GM18502 (cell line): ENCODE measurements at regions not wholly inside any gene's neighbourhood (a gene's known extent, or its start where the extent isn't known, plus 50 kb on each side); places are given as distances from the start of the nearest gene placed in this dataset.

ENCODE experiments used
- ATAC-seq: cut with Tn5 transposase; IDR thresholded peaks from one replicate; pipeline ENCODE4 v1.9.1; 2021; ENCODE audit warnings: mild to moderate bottlenecking; ENCODE audit not compliant: unreplicated experiment, poor library complexity

DNA sequence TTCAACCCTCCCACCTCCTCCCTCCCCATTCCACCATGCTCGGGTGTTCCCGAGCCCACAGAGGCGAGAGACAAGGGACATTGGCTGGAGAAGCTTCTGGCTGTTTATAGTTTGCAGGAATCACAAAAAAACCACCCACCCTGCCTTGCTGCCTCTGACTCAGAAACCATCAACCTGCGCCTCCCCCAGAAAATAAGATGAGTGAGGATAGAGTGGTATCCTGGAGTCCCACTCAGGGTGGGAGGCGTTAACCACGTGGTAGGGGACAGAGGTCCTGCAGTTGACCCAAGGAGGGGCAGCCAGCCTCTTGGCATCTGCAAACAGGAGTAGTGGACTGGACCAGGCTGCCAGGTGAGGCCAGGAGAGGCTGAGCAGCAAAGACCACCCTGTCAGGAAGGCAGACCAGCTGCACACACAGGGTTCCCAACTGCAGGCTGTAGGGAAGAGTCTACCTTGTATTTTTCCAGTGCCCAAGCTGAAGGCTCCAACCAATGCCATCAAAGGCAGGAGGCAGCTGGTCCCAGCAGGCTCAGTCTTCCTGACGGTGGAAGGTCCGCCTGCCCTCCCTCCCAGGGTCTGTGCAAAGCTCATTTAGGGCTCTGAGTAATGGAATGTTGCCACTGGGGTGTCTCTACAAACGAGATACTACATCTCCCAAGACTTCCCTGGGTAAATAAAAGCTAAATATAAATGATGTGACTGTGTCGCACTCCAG is 201.5 kb upstream of the TNRC6C start:
- ATAC-seq = no peak

DNA sequence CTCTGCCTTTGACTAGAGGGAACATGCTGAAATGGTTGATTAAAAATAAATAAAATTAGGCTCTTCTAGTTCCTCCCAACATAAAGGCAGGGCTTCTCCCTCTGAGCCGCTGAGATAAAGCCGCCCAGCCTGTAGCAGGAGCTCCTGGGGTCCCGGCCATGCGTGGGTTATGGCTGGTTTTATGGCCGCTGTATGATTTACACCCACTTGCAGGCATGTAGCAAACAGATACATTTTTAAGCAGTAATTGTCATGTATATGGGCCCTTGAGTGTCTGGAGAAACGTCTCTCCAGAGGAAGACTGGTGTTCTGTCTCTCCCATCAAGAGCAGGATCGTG is 201.0 kb upstream of the TNRC6C start:
- ATAC-seq = no peak

DNA sequence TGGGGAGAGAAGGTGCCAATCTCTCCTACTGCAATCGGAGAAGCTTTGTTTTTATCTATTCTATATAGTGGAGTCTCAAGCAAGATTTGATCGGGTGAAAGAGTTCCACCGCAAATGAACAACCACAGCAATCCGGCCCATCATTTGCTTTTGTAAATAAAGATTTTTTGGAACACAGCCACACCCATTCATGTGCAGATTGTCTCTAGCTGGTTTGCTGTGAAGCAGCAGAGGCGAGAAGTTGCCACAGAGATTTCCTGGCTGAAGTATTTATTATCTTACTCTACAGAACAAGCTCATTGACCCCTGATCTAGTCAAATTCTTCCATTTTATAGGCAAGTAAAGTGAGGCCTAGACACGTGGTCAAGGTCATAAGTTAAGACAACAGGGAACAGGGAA is 195.5 kb upstream of the TNRC6C start:
- ATAC-seq = no peak

DNA sequence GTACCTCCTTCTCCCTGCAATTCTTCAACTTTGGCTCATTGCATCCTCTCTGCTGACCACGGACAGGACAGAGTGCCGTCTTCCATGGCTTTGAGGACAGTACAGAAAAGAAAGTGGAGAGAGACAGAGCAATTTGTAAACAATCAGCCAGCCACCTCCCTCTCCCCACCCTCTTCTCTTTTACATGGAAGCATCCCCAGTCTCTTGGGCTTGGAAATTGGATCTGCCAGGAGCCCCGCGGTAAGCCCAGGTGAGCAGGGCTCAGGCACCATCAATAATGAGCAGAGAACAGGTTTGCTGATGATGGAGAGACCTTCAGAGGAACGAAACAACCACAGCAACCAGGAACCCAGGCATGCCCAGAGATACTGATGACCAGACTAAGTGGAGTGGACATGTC is 194.9 kb upstream of the TNRC6C start:
- no peak for ATAC-seq

DNA sequence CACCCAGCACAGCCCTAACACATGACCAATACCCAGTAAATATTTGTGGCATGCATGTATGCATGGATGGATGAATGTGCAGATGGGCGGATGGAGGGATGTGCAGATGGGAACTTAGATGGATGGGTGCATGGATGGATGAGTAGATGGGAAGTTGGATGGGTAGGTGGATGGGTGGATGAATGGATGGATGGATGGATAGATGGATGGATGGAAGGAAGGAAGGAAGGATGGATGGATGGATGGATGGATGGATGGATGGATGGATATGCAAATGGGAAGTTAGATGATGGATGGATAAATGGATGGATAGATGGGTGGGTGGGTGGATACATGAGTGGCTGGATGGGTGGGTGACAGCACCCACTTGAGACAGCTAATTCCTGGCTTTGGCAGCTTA is 193.2 kb upstream of the TNRC6C start:
- no peak for ATAC-seq

DNA sequence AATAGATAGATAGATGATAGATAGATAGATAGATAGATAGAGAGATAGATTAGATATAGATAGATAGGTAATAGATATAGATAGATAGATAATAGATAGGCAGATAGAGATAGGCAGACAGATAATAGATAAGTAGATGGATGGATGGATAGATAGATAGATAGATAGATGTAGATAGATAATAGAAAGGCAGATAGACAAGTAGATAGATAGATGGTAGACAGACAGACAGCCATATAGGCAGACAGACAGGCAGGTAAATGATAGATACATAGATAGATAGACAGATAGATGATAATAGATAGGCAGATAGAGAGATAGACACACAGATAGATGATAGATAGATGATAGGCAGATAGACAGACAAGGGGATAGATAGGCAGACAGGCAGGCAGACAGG is 191.4 kb upstream of the TNRC6C start:
- no peak for ATAC-seq

DNA sequence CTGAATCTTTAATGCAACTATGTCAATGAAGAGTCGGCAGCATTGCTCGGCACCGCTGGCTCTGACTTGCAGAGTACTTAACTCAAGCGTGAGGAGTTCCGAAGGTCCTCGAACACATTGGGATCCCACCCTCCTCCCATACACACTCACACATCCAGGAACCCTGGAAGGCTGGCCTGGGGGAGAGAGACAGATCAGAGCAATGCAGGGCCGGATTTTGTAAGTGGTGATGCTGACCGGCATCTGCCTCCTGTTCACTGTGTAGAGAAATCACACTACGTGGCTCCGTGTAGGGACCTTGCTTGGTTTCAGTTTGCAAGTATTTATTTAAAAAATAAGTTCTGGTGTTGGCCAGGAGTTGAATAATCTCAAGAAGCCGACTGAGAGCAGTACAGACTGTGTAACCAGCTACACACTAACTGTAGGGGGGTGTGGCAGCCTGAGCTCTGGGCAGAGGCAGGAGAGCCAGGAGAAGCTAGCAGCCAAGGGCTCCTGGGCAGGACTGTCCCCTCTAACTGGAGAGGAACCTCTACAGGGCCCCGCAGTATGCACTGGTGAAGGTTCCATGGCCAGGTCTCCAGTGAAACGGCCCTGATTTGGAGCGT is 190.2 kb upstream of the TNRC6C start:
- no peak for ATAC-seq

DNA sequence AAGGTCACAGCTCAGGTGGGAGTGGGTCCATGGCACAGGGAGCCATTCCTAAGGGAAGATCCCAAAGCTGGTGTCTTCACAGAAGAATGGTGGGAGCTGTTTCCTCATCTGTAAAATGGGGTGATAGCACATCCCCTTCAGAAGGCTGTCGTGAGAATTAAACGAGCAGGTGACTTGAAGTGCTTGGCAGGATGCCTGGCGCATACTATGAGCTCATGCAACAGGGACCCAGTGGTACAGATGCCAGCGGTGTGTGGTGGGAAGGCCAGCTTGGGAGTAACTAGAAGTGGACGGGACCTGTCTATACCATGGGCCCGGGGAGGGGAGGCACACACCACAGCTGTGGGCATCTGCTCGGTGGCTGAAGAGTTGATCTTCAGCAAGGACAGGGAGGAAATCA is 189.3 kb upstream of the TNRC6C start:
- no peak for ATAC-seq

DNA sequence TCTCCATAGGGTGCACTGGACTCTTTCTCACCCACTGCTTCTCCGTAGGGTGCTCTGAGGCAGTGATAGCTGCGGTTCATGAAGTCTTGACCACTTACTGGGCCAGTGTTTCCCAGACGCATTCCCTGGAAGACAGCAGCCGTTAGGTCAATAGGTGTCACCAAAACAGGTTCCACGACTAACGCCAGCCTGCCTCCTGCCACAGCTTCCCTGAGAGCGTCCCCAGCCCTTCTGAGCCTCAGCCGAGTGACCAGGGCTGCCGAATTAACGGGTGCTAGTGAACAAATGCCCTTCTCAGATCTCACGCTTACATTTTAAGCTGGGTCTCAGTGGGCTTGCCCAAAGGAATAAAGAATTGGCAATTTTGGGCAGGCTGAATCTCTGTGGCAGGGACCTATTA is 188.7 kb upstream of the TNRC6C start:
- ATAC-seq = no peak

DNA sequence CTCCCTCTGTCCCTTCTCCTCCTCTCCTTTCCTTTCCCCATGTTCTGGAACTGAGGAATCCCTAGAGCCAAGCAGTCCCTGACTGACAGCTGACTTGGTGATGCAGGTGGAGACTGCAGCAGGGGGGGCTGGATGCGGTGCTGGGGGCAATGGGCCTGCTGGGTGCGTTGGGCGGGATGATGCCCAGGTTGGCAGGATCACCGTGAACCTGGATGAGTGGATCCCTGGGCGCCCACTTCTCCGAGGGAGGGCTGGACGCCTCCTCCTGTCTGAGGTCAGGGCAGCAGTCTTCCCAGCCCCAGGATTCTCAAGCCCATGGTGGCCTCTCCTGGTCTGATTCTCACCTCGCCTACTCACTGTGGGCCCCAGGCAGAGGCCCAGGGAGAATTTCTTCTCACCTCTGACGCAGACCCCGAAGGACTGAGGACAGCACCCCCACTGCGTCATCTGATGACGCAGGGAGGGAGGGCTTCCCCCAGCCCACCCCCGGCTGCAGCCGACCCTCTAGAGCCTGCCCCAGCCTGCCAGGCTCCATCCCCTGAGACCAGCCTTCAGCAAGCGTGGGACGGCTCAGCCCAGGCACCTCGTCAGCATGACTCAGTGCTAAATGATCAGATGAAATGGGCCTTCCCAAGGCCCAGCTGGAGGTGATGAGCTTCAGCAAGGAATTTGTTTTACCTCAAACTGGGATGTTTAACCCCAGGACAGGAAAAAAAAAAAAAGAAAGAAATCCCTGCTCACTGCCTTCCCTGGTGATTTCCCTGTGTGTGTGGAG is 188.0 kb upstream of the TNRC6C start:
- no peak for ATAC-seq

DNA sequence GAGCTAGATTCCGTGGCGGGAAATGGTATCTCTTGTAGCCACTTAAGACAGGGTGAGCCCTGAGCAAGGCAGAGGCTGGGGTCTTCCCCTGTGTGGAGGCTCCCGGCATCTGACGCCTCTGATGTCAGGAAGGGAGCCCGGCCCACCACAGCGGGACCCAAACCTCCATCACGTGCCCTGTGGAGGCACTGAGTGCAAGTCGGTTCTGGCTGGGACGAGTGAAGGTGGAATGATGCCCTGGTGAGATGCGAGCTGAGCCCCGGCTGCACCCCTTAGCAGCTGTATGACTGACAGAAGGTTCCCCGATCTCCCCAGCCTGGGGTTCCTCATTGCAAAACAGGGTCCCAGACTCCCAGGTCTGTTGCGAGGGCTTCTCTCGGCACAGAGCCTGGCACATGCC is 187.4 kb upstream of the TNRC6C start:
- ATAC-seq = no peak

DNA sequence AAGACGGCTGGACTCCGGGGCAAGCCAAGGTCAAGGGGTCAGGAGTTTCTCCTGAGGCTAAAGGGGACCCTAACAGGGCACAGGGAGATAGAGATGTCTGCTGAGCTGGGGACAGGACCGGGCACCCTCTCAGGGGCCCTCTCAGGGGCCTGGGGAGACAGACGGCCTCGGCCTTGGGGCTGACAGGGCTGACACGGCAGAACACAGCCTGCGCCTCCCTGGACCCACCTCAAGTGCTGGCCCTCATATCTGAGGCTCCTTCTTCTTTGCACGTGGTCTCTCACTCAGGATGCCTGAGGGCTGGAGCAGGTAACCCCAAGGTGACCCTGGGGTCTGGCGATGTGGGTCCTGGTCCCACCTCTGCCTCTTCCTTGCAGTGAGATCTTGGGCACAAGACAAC is 186.9 kb upstream of the TNRC6C start:
- ATAC-seq = no peak

DNA sequence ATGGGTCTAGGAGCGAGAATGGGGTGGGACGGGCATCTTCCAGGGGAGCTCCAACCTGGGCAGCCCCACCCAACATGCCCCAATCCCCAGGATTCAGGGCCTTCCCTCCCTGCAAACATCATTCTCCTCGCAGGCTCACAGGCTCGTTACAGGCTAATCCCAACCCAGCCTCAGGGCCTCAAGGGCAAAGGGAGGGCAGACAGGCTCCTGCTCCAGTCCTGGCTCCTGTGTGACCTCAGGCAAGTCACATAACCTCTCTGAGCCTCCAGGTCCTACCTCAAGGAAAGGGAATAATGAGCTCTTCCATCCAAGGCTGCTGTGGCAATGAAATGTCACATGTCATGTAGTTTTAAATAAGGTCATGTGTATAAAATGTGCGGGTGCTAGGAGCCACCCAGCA is 186.5 kb upstream of the TNRC6C start:
- no peak for ATAC-seq

DNA sequence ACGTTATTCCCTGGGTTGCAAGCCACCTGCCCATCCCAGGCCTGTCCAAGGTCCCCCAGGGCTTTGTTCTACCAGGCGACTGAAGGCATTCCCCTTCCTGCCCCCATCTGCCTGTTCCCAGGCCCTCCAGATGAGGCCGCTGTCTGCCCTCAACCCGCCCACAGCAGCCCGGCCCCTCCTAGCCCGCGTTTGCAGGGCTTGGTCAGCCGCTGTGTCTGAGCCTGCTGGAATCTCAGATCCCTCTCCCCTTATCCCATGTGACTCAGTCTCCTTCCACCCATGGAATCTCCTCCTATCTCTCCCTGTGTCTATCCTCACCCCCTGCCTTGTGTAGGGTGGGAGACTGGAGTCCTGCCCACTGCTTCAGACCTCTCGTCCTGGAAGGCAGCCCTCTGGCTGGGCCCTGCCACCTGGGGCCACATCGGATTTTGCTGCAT is 186.0 kb upstream of the TNRC6C start:
- no peak for ATAC-seq

DNA sequence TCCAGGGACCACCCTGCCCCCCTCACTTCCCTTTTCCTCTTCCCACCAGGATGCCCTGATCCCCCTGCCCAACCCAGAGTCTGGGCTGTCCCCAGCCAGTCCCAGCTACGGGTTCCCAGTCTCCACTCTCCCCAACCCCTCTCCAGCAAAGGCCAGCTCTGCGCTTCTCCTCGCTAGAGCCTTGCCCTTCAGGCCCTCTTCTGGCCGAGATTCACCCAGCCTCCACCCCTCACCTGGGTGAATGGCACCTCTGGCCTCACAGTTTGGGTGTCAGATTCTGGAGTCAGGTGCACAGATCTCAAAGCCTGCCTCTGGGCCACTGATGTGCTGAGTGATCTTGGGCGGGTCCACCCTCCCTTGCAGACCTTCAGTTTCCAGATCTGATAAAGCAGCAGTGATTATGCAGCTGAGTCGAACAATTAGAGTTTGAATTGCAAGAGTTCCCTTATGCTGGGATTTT is 185.6 kb upstream of the TNRC6C start:
- no peak for ATAC-seq

DNA sequence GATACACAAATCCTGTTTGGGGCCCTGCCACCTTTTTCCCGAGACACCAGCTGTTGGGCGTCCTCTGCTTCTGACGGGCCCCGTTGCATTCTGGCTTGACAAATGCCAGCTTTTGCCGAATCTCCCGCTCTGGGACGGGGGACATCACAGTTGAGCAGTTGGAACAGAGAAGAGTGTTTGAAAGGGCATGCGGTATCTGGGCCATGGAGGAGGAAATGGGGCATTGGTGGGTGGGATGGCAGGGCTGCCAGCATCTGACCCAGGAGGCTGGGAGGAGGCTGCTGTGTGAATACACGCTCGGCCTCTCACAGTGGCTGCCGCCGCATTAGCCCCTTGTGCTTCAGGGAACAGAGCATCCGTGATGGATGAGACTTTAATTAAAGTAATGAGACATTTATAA is 184.3 kb upstream of the TNRC6C start:
- no peak for ATAC-seq

DNA sequence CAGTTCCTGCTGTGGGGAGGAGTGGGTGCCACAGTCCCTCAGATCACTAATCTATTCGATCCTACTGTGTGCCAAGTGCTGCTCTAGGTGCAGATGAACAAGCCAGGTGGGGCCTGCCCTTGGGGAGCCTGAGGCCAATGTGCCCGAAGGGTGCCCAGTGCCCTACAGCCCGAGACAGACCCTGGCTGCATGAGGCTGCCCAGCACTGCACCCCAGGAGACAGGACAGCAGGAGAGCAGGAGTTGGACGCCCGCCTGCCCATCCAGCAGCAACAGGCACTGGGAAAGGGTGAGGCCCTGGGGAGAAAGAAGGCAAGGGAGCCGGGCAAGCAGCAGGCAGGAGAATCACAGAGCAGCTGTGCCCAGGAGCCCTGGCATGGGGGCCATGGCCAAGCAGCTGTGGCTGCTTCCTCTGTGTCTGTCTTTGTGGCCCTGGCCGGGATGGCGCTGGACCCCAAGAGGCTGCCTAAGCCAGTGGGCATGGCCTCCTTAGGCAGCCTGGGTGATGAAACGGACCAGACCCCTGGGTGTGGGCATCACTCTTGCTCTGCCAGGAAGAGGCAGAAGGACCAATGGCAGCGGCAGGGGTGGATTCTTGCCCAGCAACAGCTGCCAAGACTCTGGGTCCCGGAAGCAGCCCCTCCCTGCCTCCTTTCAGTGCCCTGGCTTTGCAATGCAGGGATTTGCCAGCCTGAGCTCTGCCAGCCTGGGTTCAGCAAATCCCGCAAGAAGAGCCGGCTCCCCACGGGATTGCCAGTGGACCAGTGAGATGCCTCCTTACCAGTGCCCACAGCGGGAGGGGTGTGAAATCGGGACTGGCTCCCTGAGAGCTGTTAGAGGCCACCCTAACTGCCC is 179.6 kb upstream of the TNRC6C start:
- no peak for ATAC-seq

DNA sequence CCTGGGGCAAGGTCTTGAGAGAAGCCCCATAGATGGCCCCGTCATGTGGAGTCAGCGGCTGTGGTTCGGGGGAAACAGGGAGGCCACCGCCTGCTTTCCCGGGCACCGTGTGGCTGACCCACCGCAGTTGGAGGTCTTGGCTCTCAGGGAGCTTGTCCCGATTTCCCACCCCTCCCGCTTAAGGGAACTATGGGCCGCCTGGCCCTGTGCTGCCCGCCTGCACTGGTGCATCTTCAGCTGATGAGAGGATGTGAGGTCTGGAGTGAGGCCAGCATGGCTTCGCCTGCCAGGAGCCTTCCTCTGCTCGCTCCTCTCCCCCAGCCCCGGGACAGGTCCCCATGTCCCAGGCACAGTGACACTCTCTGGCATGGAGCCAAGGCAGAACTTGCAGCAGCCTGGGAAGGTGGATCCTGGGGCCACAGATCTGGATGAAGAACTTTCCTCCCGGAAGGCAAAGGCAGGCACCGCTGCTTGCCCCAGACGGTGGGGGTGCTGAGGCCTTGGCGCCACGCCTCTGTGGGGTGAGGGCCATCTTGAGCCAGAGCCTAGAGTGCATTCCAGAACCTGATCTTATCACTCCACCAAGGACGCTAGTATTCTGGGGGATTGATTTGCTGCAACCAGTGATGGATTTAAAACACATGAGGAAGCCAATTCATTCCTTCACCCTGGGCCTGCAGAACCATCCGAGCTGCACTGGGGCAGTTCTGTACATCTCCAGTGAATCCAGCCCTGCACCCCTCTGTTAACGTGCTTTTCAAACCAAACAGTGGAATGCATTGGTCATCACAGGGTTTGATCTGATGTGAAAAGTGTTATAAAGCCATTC is 178.6 kb upstream of the TNRC6C start:
- no peak for ATAC-seq

DNA sequence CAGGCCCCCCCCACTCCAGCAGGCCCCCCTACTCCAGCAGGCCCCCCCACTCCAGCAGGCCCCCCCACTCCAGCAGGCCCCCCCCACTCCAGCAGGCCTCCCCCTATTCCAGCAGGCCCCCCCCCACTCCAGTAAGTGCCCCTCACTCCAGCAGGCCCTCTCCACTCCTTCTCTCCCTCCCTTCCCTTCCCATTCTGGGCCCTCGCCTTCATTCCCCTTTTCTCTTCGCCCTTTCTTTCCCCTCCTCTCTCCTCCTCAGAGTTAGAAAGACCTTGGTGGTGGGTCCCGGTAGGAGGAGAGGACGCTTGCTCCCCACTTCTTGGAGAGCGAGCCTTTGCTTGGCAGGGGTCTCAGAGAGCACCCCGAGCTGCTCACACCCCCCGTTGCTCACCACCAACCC is 177.0 kb upstream of the TNRC6C start:
- ATAC-seq = no peak

DNA sequence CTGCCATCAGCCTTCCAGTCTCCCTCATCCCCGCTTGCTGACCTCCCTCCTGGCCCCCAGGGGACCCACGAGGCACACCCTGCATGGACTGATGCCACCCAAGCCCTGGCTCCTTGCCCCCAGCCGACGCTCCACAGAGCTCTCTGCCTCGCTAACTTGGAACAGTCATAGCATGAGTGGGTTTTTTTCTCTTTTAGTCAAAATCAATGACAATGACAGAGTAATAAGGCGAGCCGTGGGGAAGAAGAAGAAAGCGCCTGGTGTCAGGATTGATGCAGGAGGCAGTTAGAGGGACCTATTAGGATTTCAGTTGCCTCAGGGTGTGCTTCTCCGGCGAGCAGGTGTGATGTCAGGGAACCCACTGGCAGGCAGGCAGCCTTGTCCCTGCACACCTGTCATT is 176.3 kb upstream of the TNRC6C start:
- ATAC-seq = no peak
